Sigmoid colon (tissue), 4 donors: ENCODE measurements at regions not wholly inside any gene's neighbourhood (a gene's known extent, or its start where the extent isn't known, plus 50 kb on each side); places are given as distances from the start of the nearest gene placed in this dataset.

Source experiments
- EP300 ChIP-seq, 4 donors: sonication (generic); formaldehyde crosslinking; IDR thresholded peaks; one replicate each; pipeline ENCODE4 v1.6.1; 2017; ENCODE audit warnings: antibody characterized with exemption in 4 of 4
- POLR2A ChIP-seq, 2 donors: fragments of 450-650 bp; IDR thresholded peaks; one replicate each; pipeline ENCODE4 v1.6.1; 2016; ENCODE audit warnings: antibody characterized with exemption in 2 of 2, mild to moderate bottlenecking in 2 of 2, moderate library complexity in 2 of 2
- POLR2AphosphoS5 ChIP-seq, 4 donors: sonication (generic); formaldehyde crosslinking; IDR thresholded peaks; one replicate each; pipeline ENCODE4 v1.6.1; 2017; ENCODE audit warnings: antibody characterized with exemption in 4 of 4
- TF ChIP-seq, protein P1 (sequence below), 4 experiments: fragments of 450-650 bp in 3 of 4; fragments of 200-600 bp in 1 of 4; IDR thresholded peaks; one replicate each; pipeline ENCODE4 v1.5.1; 2016 to 2019; ENCODE audit warnings: antibody characterized with exemption in 4 of 4, mild to moderate bottlenecking in 3 of 4, moderate library complexity in 2 of 4

DNA sequence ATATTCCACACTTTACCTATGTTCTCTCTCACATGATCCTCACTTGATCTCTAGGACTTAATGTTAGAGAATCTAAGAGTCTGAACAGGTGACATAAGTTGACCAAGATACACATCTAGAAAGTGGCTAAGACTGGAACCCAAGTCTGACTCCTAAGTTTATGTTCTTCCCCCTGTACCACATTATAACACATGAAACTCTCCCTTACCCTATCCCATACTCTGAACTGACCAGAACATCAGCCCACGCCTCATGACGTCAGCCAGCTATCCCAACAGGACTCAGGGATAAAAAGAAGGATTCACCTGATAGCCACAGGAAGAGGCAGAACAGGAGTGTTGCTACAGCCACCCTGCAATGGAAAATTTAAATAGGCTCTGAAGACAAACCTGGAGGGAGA is 392.2 kb downstream of the ZEB2 start:
- TF ChIP-seq, protein P1, sequence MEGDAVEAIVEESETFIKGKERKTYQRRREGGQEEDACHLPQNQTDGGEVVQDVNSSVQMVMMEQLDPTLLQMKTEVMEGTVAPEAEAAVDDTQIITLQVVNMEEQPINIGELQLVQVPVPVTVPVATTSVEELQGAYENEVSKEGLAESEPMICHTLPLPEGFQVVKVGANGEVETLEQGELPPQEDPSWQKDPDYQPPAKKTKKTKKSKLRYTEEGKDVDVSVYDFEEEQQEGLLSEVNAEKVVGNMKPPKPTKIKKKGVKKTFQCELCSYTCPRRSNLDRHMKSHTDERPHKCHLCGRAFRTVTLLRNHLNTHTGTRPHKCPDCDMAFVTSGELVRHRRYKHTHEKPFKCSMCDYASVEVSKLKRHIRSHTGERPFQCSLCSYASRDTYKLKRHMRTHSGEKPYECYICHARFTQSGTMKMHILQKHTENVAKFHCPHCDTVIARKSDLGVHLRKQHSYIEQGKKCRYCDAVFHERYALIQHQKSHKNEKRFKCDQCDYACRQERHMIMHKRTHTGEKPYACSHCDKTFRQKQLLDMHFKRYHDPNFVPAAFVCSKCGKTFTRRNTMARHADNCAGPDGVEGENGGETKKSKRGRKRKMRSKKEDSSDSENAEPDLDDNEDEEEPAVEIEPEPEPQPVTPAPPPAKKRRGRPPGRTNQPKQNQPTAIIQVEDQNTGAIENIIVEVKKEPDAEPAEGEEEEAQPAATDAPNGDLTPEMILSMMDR (IDR thresholded peaks at IDR 0.05) = no peak
- no peak for TF ChIP-seq POLR2AphosphoS5 (IDR thresholded peaks at IDR 0.05)
- TF ChIP-seq POLR2A (IDR thresholded peaks at IDR 0.05) = no peak
- no peak for TF ChIP-seq EP300 (IDR thresholded peaks at IDR 0.05)
